Heart left ventricle (tissue), 13 donors: ENCODE measurements at regions not wholly inside any gene's neighbourhood (a gene's known extent, or its start where the extent isn't known, plus 50 kb on each side); places are given as distances from the start of the nearest gene placed in this dataset.

Experiments used
- POLR2A ChIP-seq, 2 donors: fragments of 450-650 bp; IDR thresholded peaks; one replicate each; pipeline ENCODE4 v1.6.1; 2017; ENCODE audit warnings: antibody characterized with exemption in 2 of 2, mild to moderate bottlenecking in 2 of 2, moderate library complexity in 2 of 2
- TF ChIP-seq, protein P1 (sequence below), 12 donors: fragments of 200-600 bp; sonication (generic) in 4 of 12; IDR thresholded peaks; one replicate each; pipeline versions ENCODE4 v1.5.0 to v1.8.0; 2018 to 2022; ENCODE audit warnings: antibody characterized with exemption in 12 of 12, mild to moderate bottlenecking in 5 of 12
- donor health status: ischemic (EF 13 %, LVEDD 7.1; RV severe dilation, severe dysfunction).
- donor health status: DM: no; HTN: yes; CAD: no.
- donor health status: DM: no; HTN: no; CAD: no.
- donor health status: ischemic (EF 25% LVEDD 6.9; RV normal size, moderate dysfunction).
- donor health status: ischemic (EF 25% LVEDD 5.7; RV mildly dilated, moderate dysfunction).
- donor health status: ischemic (EF 35%, LVEDD 5.7; RV mildly dilated, moderate dysfunction).
- donor health status: nonischemic (EF 11% LVEDD 7.7; RV severe dilation, severe dysfunction).
- donor health status: DM: yes; HTN: yes; CAD: no.
- donor health status: PGD.
- donor health status: ischemic (EF 29% LVEDD 5.4; RV normal size, mild dysfunction).
- donor health status: nonischemic (EF 23%, LVEDD 6.1; RV moderate dilation, normal function).

DNA sequence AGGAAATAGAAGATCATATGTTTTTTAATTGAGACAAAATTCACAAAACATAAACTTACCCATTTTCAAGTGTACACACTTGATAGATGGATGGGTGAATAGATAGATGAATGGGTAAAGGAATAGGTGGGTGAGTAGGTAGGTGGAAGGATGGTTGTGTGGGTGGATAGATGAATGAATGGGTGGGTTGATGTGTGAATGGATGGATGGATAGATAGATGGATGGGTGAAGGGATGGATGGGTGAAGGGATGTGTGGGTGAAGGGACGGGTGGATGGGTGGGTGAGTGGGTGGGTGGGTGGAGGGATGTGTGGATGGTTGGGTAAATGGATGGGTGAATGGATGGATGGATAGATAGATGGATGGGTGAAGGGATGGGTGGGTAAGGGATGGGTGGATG is 86.1 kb upstream of the KCND3 start:
- no peak for TF ChIP-seq POLR2A (IDR thresholded peaks at IDR 0.05)
- TF ChIP-seq, protein P1, sequence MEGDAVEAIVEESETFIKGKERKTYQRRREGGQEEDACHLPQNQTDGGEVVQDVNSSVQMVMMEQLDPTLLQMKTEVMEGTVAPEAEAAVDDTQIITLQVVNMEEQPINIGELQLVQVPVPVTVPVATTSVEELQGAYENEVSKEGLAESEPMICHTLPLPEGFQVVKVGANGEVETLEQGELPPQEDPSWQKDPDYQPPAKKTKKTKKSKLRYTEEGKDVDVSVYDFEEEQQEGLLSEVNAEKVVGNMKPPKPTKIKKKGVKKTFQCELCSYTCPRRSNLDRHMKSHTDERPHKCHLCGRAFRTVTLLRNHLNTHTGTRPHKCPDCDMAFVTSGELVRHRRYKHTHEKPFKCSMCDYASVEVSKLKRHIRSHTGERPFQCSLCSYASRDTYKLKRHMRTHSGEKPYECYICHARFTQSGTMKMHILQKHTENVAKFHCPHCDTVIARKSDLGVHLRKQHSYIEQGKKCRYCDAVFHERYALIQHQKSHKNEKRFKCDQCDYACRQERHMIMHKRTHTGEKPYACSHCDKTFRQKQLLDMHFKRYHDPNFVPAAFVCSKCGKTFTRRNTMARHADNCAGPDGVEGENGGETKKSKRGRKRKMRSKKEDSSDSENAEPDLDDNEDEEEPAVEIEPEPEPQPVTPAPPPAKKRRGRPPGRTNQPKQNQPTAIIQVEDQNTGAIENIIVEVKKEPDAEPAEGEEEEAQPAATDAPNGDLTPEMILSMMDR (IDR thresholded peaks at IDR 0.05), result no peak
